Naive B cell (primary cell): ENCODE measurements at regions not wholly inside any gene's neighbourhood (a gene's known extent, or its start where the extent isn't known, plus 50 kb on each side); places are given as distances from the start of the nearest gene placed in this dataset.

Source experiments
- ATAC-seq, 2 donors: fragments of 150-1000 bp; cut with Tn5 transposase; 2 replicates each; pipeline ENCODE4 v1.10.0; 2021; ENCODE audit warnings: low read depth in 2 of 2, mild to moderate bottlenecking in 2 of 2, moderate library complexity in 2 of 2
- DNase-seq: peaks from one replicate; pipeline ENCODE4 v3.0.0; 2022
- H3K27ac Mint-ChIP-seq, 6 donors: one replicate each; pipeline ENCODE4 v1.8.0; 2020 to 2022; ENCODE audit warnings: mild to moderate bottlenecking in 6 of 6, mixed read lengths in 6 of 6, moderate library complexity in 5 of 6, inconsistent platforms in 2 of 6
- H3K27me3 Mint-ChIP-seq, 3 donors: one replicate each; pipeline ENCODE4 v1.8.0; 2021 to 2022; ENCODE audit warnings: mixed read lengths in 3 of 3, mild to moderate bottlenecking in 1 of 3
- H3K36me3 Mint-ChIP-seq, 2 donors: one replicate each; pipeline ENCODE4 v1.8.0; 2020 to 2022; ENCODE audit warnings: mixed read lengths in 2 of 2, inconsistent platforms in 1 of 2, mild to moderate bottlenecking in 1 of 2
- H3K4me1 Mint-ChIP-seq, 3 donors: one replicate each; pipeline ENCODE4 v1.8.0; 2020 to 2022; ENCODE audit warnings: mixed read lengths in 3 of 3, inconsistent platforms in 1 of 3, mild to moderate bottlenecking in 1 of 3, moderate library complexity in 1 of 3
- H3K4me3 Mint-ChIP-seq, 8 donors: one replicate each; pipeline ENCODE4 v1.8.0; 2020 to 2022; ENCODE audit warnings: mild to moderate bottlenecking in 8 of 8, mixed read lengths in 8 of 8, moderate library complexity in 8 of 8, inconsistent platforms in 2 of 8
- H3K9me3 Mint-ChIP-seq, 7 donors: one replicate each; pipeline ENCODE4 v1.8.0; 2020 to 2022; ENCODE audit warnings: mixed read lengths in 7 of 7, mild to moderate bottlenecking in 5 of 7, inconsistent platforms in 2 of 7, moderate library complexity in 1 of 7

DNA sequence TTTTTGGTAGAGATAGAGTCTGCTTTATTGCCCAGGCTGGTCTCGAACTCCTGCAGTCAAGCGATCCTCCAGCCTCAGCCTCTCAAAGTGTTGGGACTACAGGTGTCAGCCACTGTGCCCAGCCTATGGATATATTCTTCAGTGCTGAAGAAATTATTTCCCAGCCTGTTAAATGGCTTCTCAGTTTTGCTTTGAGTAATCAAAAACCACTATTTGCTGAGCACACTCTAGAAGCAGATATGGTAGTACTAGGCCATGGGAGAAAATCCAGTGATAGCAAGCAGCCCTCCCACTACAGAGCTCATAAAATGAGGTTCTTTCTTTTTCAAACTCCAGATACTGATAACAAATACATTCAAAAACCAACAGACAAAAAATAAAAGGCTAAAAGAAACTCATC lies 80.6 kb upstream of the CLDN10 start:
- DNase-seq (no peak), ATAC-seq (no peak)
- H3K4me3 Mint-ChIP-seq, result no peak overlapping the region
- H3K27me3 Mint-ChIP-seq, result peaks cover 11 to 29% (median 19%) of the 10 kb centered on the region in 3 donors
- H3K27ac Mint-ChIP-seq, result no peak overlapping the region
- H3K36me3 Mint-ChIP-seq, result peaks cover 0 to 10% of the 10 kb centered on the region in 2 donors
- H3K9me3 Mint-ChIP-seq, result peaks cover 0 to 5% (median 4%) of the 10 kb centered on the region in 7 donors
- H3K4me1 Mint-ChIP-seq, result no peaks in the 10 kb centered on the region

DNA sequence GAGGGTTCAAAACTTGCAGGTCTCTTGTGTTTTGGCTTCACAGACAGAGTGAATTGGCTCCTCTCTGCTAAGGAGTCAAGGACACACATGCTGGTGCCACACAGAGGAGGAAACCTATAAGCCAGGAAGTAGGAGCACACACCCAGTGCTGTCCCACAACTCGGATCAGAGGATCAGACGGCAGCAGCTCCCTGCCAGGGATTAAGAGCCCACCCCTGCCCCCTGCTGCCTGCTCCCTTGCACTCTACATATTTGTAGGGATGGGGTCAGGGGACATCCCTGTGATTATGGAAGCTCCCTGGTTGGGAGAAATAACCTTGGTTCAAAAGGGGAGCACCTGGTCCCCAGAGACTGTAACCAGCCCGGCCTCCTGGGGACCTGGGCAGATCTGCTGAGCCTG lies 77.5 kb upstream of the CLDN10 start:
- Mint-ChIP-seq H3K9me3 (peaks cover 0 to 5% (median 2%) of the 10 kb centered on the region in 7 donors), H3K27ac (no peak overlapping the region), H3K4me3 (peak overlapping the region in 1 of 8 donors; percentile 30), H3K27me3 (peaks cover 7 to 29% (median 10%) of the 10 kb centered on the region in 3 donors), H3K36me3 (peaks cover 0 to 10% of the 10 kb centered on the region in 2 donors), H3K4me1 (peaks cover 4 to 16% (median 7%) of the 10 kb centered on the region in 3 donors)
- ATAC-seq (no peak), DNase-seq (no peak)

- Mint-ChIP-seq H3K27me3 (peaks cover 7 to 21% (median 10%) of the 10 kb centered on the region in 3 donors), H3K4me3 (peak overlapping the region in 2 of 8 donors; percentile 26 to 90), H3K36me3 (peaks cover 0 to 10% of the 10 kb centered on the region in 2 donors), H3K9me3 (peaks cover 0 to 5% (median 2%) of the 10 kb centered on the region in 7 donors), H3K27ac (peak overlapping the region in 1 of 6 donors; percentile 3), H3K4me1 (peaks cover 7 to 21% (median 10%) of the 10 kb centered on the region in 3 donors)
- DNase-seq, result no peak
- ATAC-seq, result no peak
Measured at GRCh38 chr13:95477187-95477586, 75.3 kb upstream of the CLDN10 start.

GRCh38 chr13:95479731-95480130 lies 72.8 kb upstream of the CLDN10 start:
- H3K27ac Mint-ChIP-seq, result peak overlapping the region in 1 of 6 donors; percentile 53
- H3K36me3 Mint-ChIP-seq, result peaks cover 0 to 10% of the 10 kb centered on the region in 2 donors
- DNase-seq, result no peak
- peaks cover 7 to 21% (median 10%) of the 10 kb centered on the region in 3 donors for H3K4me1 Mint-ChIP-seq
- no peak for ATAC-seq
- peak overlapping the region in 3 of 8 donors; percentile 40 to 90 (median 53) for H3K4me3 Mint-ChIP-seq
- H3K9me3 Mint-ChIP-seq, result peaks cover 0 to 7% (median 5%) of the 10 kb centered on the region in 7 donors
- H3K27me3 Mint-ChIP-seq, result peaks cover 3 to 13% (median 10%) of the 10 kb centered on the region in 3 donors

DNA sequence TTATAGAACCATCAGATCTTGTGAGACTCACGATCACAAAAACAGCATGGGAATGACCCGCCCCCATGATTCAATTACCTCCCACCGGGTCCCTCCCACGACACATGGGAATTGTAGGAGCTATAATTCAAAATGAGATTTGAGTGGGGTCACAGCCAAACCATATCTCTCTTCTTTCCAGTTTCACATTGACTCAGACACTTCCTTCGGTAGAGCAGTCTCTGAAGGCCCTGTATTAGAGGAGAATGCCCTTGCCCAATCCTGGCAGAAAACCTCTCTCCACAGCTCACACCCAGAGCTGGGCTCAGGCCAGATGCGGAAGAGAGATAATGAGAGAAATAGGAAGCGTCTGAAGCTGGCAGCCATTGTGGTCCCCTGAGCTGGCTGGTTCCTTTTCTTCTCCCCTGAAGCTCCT lies 72.4 kb upstream of the CLDN10 start:
- DNase-seq (no peak), ATAC-seq (no peak)
- peaks cover 0 to 7% (median 5%) of the 10 kb centered on the region in 7 donors for H3K9me3 Mint-ChIP-seq
- H3K27ac Mint-ChIP-seq, result no peak overlapping the region
- H3K36me3 Mint-ChIP-seq, result peaks cover 0 to 10% of the 10 kb centered on the region in 2 donors
- peaks cover 0 to 11% (median 10%) of the 10 kb centered on the region in 3 donors for H3K27me3 Mint-ChIP-seq
- peaks cover 7 to 21% (median 10%) of the 10 kb centered on the region in 3 donors for H3K4me1 Mint-ChIP-seq
- peak overlapping the region in 1 of 8 donors; percentile 36 for H3K4me3 Mint-ChIP-seq

DNA sequence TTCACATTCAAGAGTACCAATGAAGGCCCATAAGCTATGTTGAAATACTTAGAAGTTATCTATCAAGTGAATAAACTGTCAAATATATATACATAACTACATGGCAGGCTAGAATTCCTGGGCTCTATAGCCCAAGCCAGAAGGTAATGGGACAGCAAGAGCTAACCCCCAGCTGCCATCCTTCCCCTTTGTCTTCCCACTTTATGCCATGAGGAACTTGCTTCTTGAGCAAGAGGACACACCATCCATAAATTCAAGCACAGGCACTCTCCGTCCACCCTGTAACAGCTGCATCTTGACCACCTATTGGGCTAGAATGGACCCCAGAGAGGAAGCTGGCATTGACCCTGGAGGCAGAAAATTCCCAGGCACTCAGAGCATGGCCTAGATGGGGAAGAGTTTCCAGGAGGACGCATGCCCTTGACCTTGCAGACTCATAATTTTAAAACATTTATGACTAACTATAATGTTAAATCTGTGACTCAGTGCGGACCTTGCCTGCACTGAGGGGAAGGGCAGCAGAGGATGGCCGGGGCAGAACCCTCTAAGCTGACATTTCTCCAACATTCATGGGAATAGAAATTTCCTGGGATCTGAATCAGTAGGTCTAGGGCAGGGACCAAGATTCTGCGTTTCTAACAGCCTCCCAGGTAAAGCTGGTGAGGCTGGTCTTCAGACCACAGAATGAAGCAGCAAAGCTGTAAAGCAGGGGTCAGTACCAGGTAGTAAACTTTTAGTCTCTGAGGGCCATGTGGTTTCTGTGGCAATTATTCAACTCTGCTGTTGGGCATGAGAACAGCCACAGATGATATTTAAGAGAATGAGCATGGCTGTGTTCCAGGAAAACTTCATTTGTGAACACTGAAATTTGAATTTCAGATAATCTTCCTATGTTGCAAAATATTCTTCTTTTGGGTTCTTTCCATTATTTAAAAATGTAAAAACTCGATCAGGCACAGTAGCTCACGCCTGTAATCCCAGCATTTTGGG lies 71.4 kb upstream of the CLDN10 start:
- H3K27ac Mint-ChIP-seq, result no peak overlapping the region
- peaks cover 7 to 21% (median 10%) of the 10 kb centered on the region in 3 donors for H3K4me1 Mint-ChIP-seq
- peaks cover 0 to 3% (median 3%) of the 10 kb centered on the region in 3 donors for H3K27me3 Mint-ChIP-seq
- peaks cover 0 to 4% of the 10 kb centered on the region in 2 donors for H3K36me3 Mint-ChIP-seq
- no peak for DNase-seq
- peak overlapping the region in 1 of 8 donors; percentile 36 for H3K4me3 Mint-ChIP-seq
- ATAC-seq, result no peak
- peaks cover 0 to 4% (median 0%) of the 10 kb centered on the region in 7 donors for H3K9me3 Mint-ChIP-seq

DNA sequence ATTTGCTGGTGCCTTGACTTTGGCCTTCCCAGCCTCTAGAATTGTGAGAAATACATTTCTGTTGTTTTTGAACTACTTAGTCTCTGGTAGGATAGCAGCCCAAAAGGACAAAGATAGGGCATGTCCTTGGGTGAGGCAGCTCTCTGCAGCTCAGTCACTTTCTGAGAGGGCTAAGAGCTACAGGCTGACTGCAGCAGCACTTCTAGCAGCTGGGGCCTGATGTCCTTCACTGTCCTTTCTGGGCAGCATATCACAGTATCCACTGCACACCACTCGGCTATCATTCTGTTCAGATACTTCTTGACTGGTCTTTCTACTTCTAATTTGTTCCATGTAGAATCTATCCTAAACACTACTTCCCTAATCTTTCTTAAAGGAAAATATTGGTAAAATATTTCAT lies 68.5 kb upstream of the CLDN10 start:
- Mint-ChIP-seq H3K9me3 (peaks cover 0 to 4% (median 0%) of the 10 kb centered on the region in 7 donors), H3K4me3 (no peak overlapping the region), H3K27ac (no peak overlapping the region), H3K36me3 (no peaks in the 10 kb centered on the region), H3K4me1 (peaks cover 0 to 11% (median 10%) of the 10 kb centered on the region in 3 donors), H3K27me3 (peaks cover 0 to 4% (median 0%) of the 10 kb centered on the region in 3 donors)
- ATAC-seq (no peak), DNase-seq (no peak)

- Mint-ChIP-seq H3K36me3 (no peaks in the 10 kb centered on the region), H3K27ac (no peak overlapping the region), H3K4me1 (peaks cover 0 to 5% (median 4%) of the 10 kb centered on the region in 3 donors), H3K4me3 (no peak overlapping the region), H3K9me3 (peaks cover 0 to 10% (median 0%) of the 10 kb centered on the region in 7 donors), H3K27me3 (peaks cover 0 to 4% (median 0%) of the 10 kb centered on the region in 3 donors)
- ATAC-seq, result no peak
- no peak for DNase-seq
Measured at GRCh38 chr13:95485045-95485517, 67.4 kb upstream of the CLDN10 start.

- ATAC-seq (no peak), DNase-seq (no peak)
- peaks cover 0 to 4% (median 0%) of the 10 kb centered on the region in 3 donors for H3K27me3 Mint-ChIP-seq
- H3K36me3 Mint-ChIP-seq, result no peaks in the 10 kb centered on the region
- H3K4me3 Mint-ChIP-seq, result no peak overlapping the region
- H3K9me3 Mint-ChIP-seq, result peaks cover 0 to 15% (median 0%) of the 10 kb centered on the region in 7 donors
- H3K4me1 Mint-ChIP-seq, result no peaks in the 10 kb centered on the region
- H3K27ac Mint-ChIP-seq, result peak overlapping the region in 1 of 6 donors; percentile 51
Measured at GRCh38 chr13:95485518-95486144, 66.9 kb upstream of the CLDN10 start.

DNA sequence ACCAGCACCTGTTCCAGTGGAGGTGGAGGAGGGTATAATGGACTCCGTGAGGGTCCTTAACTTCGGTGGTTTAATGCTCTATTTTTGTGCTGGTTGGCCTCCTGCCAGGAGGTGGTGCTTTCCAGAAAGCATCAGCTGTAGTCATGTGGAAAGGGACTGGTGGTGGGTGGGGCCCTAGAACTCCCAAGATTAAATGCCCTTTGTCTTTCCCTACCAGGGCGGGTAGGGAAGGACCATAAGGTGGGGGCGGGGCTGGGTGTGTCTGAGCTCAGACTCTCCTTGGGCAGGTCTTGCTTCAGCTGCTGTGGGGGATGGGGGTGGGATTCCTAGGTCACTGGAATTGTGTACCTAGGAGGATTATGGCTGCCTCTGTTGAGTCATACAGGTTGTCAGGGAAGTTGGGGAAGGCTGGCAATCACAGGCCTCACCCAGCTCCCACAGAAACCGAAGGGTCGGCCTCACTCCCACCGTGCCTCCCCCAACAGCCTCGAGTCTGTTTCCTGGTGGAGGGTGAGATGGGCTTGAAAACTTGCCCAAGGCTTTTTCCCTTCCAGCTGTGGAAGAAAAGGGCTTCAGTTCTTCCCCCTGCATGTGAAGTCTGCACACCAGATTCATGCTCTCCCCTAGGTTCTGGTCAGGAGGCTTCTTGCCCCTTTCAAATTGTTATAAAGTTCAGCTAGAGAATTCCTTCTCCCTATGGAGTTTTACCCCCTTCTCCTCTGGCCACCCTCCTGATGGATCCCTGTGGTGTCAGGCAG lies 60.3 kb upstream of the CLDN10 start:
- peaks cover 4 to 29% (median 7%) of the 10 kb centered on the region in 7 donors for H3K9me3 Mint-ChIP-seq
- no peak overlapping the region for H3K27ac Mint-ChIP-seq
- peaks cover 0 to 4% (median 0%) of the 10 kb centered on the region in 3 donors for H3K4me1 Mint-ChIP-seq
- no peak for DNase-seq
- peaks cover 4 to 13% of the 10 kb centered on the region in 2 donors for H3K36me3 Mint-ChIP-seq
- H3K4me3 Mint-ChIP-seq, result no peak overlapping the region
- peaks cover 5 to 15% (median 9%) of the 10 kb centered on the region in 3 donors for H3K27me3 Mint-ChIP-seq
- ATAC-seq, result no peak

DNA sequence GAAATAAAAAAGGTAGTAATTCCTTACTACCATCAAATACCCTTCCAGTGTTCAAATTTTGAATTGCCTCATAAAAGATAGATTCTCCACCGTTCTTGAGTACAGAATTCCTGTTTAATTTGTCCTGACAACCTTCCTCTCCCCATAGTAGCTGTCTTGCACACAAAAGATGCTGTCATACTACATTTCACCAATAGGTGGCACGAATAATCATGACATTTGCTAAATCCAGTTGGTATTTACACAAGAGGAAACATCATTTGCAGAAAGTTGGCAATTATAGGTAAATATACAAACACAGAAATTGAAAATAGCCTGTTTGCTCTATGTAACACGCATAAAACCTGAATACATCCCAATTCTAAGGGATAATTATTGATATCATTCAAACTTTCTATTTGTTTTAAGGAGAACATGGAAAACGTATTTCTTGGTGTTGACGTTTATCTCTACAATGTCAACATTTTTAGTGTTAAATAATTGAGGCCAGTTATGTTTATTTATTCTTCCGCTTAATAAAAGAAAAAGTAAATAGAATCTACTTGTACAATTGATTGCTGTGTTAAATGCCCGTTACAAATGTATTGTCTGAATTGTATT lies 58.3 kb upstream of the CLDN10 start:
- Mint-ChIP-seq H3K36me3 (peaks cover 4 to 13% of the 10 kb centered on the region in 2 donors), H3K27me3 (peaks cover 5 to 15% (median 9%) of the 10 kb centered on the region in 3 donors), H3K4me1 (peaks cover 0 to 4% (median 0%) of the 10 kb centered on the region in 3 donors), H3K9me3 (peaks cover 4 to 28% (median 7%) of the 10 kb centered on the region in 7 donors), H3K27ac (no peak overlapping the region), H3K4me3 (no peak overlapping the region)
- no peak for ATAC-seq
- DNase-seq, result peak; percentile 6

DNA sequence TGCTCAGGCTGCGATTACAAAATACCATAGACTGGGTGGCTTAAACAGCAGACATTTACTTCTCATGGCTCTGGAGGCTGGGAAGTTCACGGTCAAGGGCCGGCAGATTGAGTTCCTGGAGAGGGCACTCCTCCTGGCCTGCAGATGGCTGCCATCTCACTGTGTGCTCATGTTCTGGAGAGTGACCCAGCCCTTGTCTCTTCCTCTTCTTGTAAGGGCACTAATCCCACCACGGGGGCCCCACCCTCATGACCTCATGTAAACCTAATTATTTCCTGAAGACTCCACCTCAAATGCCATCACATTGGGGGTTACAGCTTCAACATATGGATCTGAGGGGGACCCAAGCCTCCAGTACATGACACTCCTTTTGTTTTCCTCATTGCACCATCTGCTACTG lies 56.0 kb upstream of the CLDN10 start:
- Mint-ChIP-seq H3K27ac (no peak overlapping the region), H3K36me3 (peaks cover 4 to 24% of the 10 kb centered on the region in 2 donors), H3K4me1 (peaks cover 0 to 4% (median 0%) of the 10 kb centered on the region in 3 donors), H3K4me3 (no peak overlapping the region), H3K9me3 (peaks cover 8 to 29% (median 11%) of the 10 kb centered on the region in 7 donors), H3K27me3 (peaks cover 9 to 19% (median 15%) of the 10 kb centered on the region in 3 donors)
- ATAC-seq (no peak), DNase-seq (no peak)
